Neural cell (in vitro differentiated cells): ENCODE measurements at regions not wholly inside any gene's neighbourhood (a gene's known extent, or its start where the extent isn't known, plus 50 kb on each side); places are given as distances from the start of the nearest gene placed in this dataset.

Experiments
- H2AFZ ChIP-seq: fragments of 200-600, 300-800 bp; sonication (generic), shearing (Covaris generic); 2 replicates; pipeline ENCODE4 v1.6.0; 2014; ENCODE audit warnings: low read depth, mild to moderate bottlenecking, antibody characterized with exemption, low read length, moderate library complexity
- H3F3A ChIP-seq: fragments of 200-600 bp; shearing (Covaris generic); 2 replicates; pipeline ENCODE4 v1.6.1; 2016; ENCODE audit warnings: mild to moderate bottlenecking, moderate library complexity, mixed read lengths, antibody characterized with exemption, low read length; ENCODE audit not compliant: insufficient read depth, poor library complexity, severe bottlenecking
- H3K27ac ChIP-seq: fragments of 200-600, 300-800 bp; sonication (generic), shearing (Covaris generic); 2 replicates; pipeline ENCODE4 v1.5.1; 2014; ENCODE audit warnings: mild to moderate bottlenecking, low read length, moderate library complexity
- H3K27me3 ChIP-seq: fragments of 300-800, 200-600 bp; sonication (generic), shearing (Covaris generic); 2 replicates; pipeline ENCODE4 v1.6.0; 2014; ENCODE audit warnings: mild to moderate bottlenecking, low read depth, low read length, moderate library complexity; ENCODE audit not compliant: insufficient read depth
- H3K36me3 ChIP-seq: fragments of 300-800, 200-600 bp; sonication (generic), shearing (Covaris generic); 2 replicates; pipeline ENCODE4 v1.5.1; 2014; ENCODE audit warnings: mild to moderate bottlenecking, antibody characterized with exemption, low read length, moderate library complexity; ENCODE audit not compliant: insufficient read depth
- H3K4me2 ChIP-seq: fragments of 300-800, 200-600 bp; sonication (generic), shearing (Covaris generic); 2 replicates; pipeline ENCODE4 v1.6.0; 2014; ENCODE audit warnings: mild to moderate bottlenecking, low read length
- H3K4me3 ChIP-seq: fragments of 300-800, 200-600 bp; sonication (generic), shearing (Covaris generic); 2 replicates; pipeline ENCODE4 v1.5.1; 2014; ENCODE audit warnings: mild to moderate bottlenecking, low read length, moderate library complexity
- H3K79me2 ChIP-seq: fragments of 200-600 bp; shearing (Covaris generic); replicated peaks from 2 replicates; pipeline ENCODE4 v1.6.0; 2014; ENCODE audit warnings: mild to moderate bottlenecking, low read length, moderate library complexity; ENCODE audit not compliant: insufficient read depth
- H3K9ac ChIP-seq: fragments of 300-800, 200-600 bp; sonication (generic), shearing (Covaris generic); 2 replicates; pipeline ENCODE4 v1.6.1; 2016; ENCODE audit warnings: mild to moderate bottlenecking, low read length, mixed read lengths
- H3K9me2 ChIP-seq: fragments of 200-600 bp; shearing (Covaris generic); 2 replicates; pipeline ENCODE4 v1.6.1; 2016; ENCODE audit warnings: mild to moderate bottlenecking, low read length, mixed read lengths; ENCODE audit not compliant: insufficient read depth
- H3K9me3 ChIP-seq: fragments of 200-600, 300-800 bp; sonication (generic), shearing (Covaris generic); 2 replicates; pipeline ENCODE4 v1.6.1; 2016; ENCODE audit warnings: mild to moderate bottlenecking, mixed run types, low read length, moderate library complexity, mixed read lengths
- H4K20me1 ChIP-seq: fragments of 200-600 bp; shearing (Covaris generic); 2 replicates; pipeline ENCODE4 v1.6.1; 2016; ENCODE audit warnings: mild to moderate bottlenecking, mixed run types; ENCODE audit not compliant: insufficient read depth
- CTCF ChIP-seq: fragments of 450-650 bp; IDR thresholded peaks from 2 replicates; pipeline ENCODE4 v1.5.1; 2014; ENCODE audit warnings: antibody characterized with exemption, mild to moderate bottlenecking, moderate library complexity; ENCODE audit not compliant: poor library complexity, severe bottlenecking
- EP300 ChIP-seq: fragments of 450-650 bp; conservative IDR thresholded peaks from 2 replicates; pipeline ENCODE4 v1.6.1; 2014; ENCODE audit warnings: antibody characterized with exemption, mild to moderate bottlenecking, moderate library complexity; ENCODE audit not compliant: poor library complexity, severe bottlenecking
- EZH2 ChIP-seq: fragments of 200-600, 300-800 bp; shearing (Covaris generic), sonication (generic); IDR thresholded peaks from 2 replicates; pipeline ENCODE4 v1.6.1; 2014; ENCODE audit warnings: antibody characterized with exemption, low read length, borderline replicate concordance, mild to moderate bottlenecking; ENCODE audit not compliant: insufficient read depth, poor library complexity, severe bottlenecking
- MXI1 ChIP-seq: fragments of 450-650 bp; conservative IDR thresholded peaks from 2 replicates; pipeline ENCODE4 v1.6.1; 2014; ENCODE audit warnings: antibody characterized with exemption, mild to moderate bottlenecking; ENCODE audit not compliant: poor library complexity, severe bottlenecking
- POLR2AphosphoS5 ChIP-seq: IDR thresholded peaks from 2 replicates; pipeline ENCODE4 v1.6.1; 2012
- RAD21 ChIP-seq: fragments of 450-650 bp; conservative IDR thresholded peaks from 2 replicates; pipeline ENCODE4 v1.6.1; 2014; ENCODE audit warnings: antibody characterized with exemption, mild to moderate bottlenecking, moderate library complexity
- REST ChIP-seq: IDR thresholded peaks from 2 replicates; pipeline ENCODE4 v1.6.1; 2012; ENCODE audit warnings: borderline replicate concordance
- SMC3 ChIP-seq: fragments of 450-650 bp; conservative IDR thresholded peaks from 2 replicates; pipeline ENCODE4 v1.6.1; 2014; ENCODE audit warnings: antibody characterized with exemption, mild to moderate bottlenecking, moderate library complexity; ENCODE audit not compliant: poor library complexity
- TAF1 ChIP-seq: IDR thresholded peaks from 2 replicates; pipeline ENCODE4 v1.6.1; 2012; ENCODE audit warnings: low read depth

- H2AFZ ChIP-seq, result no peak overlapping the region
- no peak overlapping the region for H3K27ac ChIP-seq
- H3K27me3 ChIP-seq, result no peaks in the 10 kb centered on the region
- no peak overlapping the region for H3K9ac ChIP-seq
- no peaks in the 10 kb centered on the region for H3K9me3 ChIP-seq
- no peaks in the 10 kb centered on the region for H4K20me1 ChIP-seq
- no peak overlapping the region for H3K4me2 ChIP-seq
- no peaks in the 10 kb centered on the region for H3F3A ChIP-seq
- no peaks in the 10 kb centered on the region for H3K79me2 ChIP-seq
- no peak overlapping the region for H3K4me3 ChIP-seq
- no peaks in the 10 kb centered on the region for H3K9me2 ChIP-seq
- no peaks in the 10 kb centered on the region for H3K36me3 ChIP-seq
- TF ChIP-seq TAF1 (no peak), REST (no peak), SMC3 (no peak), RAD21 (no peak)
Observed at GRCh38 chr4:106773076-106773905, 262.8 kb downstream of the DKK2 start.

- Histone ChIP-seq H3K9me2 (no peaks in the 10 kb centered on the region), H3F3A (no peaks in the 10 kb centered on the region), H3K4me2 (no peak overlapping the region), H3K9ac (no peak overlapping the region), H3K36me3 (no peaks in the 10 kb centered on the region), H3K27ac (no peak overlapping the region), H3K27me3 (no peaks in the 10 kb centered on the region), H3K79me2 (no peaks in the 10 kb centered on the region), H3K9me3 (no peaks in the 10 kb centered on the region), H2AFZ (no peak overlapping the region), H3K4me3 (no peak overlapping the region), H4K20me1 (no peaks in the 10 kb centered on the region)
- TF ChIP-seq POLR2AphosphoS5 (no peak), REST (no peak), MXI1 (no peak), TAF1 (no peak), EZH2 (no peak), RAD21 (no peak), CTCF (no peak), EP300 (no peak), SMC3 (no peak)
Observed at GRCh38 chr4:106767991-106768390, 268.1 kb downstream of the DKK2 start.
